ENCODE measurements at regions not wholly inside any gene's neighbourhood (a gene's known extent, or its start where the extent isn't known, plus 50 kb on each side); places are given as distances from the start of the nearest gene placed in this dataset.

DNA sequence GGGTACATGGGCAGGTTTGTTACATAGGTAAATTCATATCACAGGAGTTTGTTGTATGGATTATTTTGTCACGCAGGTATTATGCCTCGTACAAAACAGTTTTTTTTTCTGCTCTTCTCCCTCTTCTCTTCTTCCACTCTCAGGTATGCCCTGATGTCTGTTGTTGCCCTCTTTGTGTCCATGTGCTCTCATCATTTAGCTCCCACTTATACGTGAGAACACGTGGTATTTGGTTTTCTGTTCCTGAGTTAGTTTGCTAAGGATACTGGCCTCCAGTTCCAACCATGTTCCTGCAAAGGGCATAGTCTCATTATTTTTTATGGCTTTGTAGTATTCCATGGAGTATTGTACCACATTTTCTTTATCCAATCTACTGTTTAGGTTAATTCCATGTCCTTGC, 65.7 kb downstream of the UNC5CL start:
- POLR2A ChIA-PET (ENCODE audit: low non-redundant PET): no interaction called here
- DNase-seq (ENCODE audit: low spot score): no peak
- CTCF ChIA-PET: no interaction called here
- TF ChIP-seq, protein P1, sequence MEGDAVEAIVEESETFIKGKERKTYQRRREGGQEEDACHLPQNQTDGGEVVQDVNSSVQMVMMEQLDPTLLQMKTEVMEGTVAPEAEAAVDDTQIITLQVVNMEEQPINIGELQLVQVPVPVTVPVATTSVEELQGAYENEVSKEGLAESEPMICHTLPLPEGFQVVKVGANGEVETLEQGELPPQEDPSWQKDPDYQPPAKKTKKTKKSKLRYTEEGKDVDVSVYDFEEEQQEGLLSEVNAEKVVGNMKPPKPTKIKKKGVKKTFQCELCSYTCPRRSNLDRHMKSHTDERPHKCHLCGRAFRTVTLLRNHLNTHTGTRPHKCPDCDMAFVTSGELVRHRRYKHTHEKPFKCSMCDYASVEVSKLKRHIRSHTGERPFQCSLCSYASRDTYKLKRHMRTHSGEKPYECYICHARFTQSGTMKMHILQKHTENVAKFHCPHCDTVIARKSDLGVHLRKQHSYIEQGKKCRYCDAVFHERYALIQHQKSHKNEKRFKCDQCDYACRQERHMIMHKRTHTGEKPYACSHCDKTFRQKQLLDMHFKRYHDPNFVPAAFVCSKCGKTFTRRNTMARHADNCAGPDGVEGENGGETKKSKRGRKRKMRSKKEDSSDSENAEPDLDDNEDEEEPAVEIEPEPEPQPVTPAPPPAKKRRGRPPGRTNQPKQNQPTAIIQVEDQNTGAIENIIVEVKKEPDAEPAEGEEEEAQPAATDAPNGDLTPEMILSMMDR (conservative IDR thresholded peaks at IDR 0.05; ENCODE audit: low read depth): no peak
- no peak overlapping the region for H3K27ac ChIP-seq

DNA sequence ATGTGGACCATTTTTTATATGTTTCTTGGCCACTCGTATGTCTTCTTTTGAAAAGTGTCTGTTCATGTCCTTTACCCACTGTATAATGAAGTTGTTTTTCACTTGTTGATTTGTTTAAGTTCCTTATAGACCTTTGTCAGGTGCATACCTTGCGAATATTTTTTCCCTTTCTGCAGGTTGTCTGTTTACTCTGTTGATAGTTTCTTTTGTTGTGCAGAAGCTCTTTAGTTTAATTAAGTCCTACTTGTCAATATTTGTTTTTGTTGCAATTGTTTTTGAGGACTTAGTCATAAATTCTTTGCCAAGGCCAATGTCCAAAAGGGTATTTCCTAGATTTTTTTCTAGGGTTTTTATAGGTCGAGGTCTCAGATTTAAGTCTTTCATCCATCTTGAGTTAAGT, 66.2 kb downstream of the UNC5CL start:
- no peak overlapping the region for H3K27ac ChIP-seq
- DNase-seq (ENCODE audit: low spot score): no peak
- TF ChIP-seq, protein P1 (conservative IDR thresholded peaks at IDR 0.05; ENCODE audit: low read depth): no peak
- ChIA-PET CTCF (no interaction called here), POLR2A (ENCODE audit: low non-redundant PET) (no interaction called here)

DNA sequence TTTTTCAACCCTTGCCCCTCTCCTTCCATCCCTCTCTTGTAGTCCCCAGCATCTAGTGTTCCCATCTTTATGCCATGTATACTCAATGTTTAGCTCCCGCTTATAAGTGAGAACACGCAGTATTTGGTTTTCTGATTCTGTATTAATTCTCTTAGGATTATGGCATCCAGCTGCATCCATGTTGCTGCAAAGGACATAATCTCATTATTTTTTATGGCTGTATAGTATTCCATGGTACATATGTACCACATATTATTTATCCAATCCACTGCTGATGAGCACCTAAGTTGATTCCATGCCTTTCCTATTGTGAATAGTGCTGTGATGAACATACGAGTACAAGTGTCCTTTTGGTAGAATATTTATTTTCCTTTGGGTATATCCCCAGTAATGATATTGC, 66.8 kb downstream of the UNC5CL start:
- CTCF ChIA-PET: no interaction called here
- POLR2A ChIA-PET (ENCODE audit: low non-redundant PET): no interaction called here
- DNase-seq (ENCODE audit: low spot score): no peak
- TF ChIP-seq, protein P1 (conservative IDR thresholded peaks at IDR 0.05; ENCODE audit: low read depth): no peak
- H3K27ac ChIP-seq: no peak overlapping the region

DNA sequence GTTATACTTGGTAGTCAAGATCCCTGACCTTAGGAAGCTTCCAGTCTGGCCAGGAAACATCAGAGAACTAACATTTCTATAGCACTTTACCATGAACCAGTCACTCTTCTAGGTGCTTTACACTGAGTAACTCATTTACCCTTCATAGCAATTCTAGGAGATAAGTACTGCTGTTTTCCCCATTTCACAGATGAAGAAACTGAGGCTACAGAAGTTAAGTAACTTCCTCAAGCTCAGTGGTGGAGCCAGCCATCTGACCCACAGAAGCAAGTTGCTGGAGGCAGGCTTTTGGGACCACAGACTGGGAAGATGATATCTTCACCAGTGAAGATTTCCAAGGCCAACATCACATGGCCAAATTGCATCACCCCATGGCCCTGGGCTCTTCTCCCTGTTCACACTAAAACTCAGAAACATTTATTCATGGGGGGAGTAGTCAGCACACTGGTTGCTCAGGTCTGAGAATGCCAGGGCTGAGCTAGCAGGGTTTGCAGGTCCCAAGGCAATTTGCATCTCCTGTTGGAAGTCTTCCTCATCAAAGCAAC, 70.3 kb downstream of the UNC5CL start:
- TF ChIP-seq, protein P1 (conservative IDR thresholded peaks at IDR 0.05; ENCODE audit: low read depth): no peak
- ChIA-PET POLR2A (ENCODE audit: low non-redundant PET) (no interaction called here), CTCF (interaction anchor here (0.5 kb wide), 1 partner anchor 59 kb away, joined by 3 read pairs; no protein-coding TSS in a partner anchor)
- no peak overlapping the region for H3K27ac ChIP-seq
- no peak for DNase-seq (ENCODE audit: low spot score)

DNA sequence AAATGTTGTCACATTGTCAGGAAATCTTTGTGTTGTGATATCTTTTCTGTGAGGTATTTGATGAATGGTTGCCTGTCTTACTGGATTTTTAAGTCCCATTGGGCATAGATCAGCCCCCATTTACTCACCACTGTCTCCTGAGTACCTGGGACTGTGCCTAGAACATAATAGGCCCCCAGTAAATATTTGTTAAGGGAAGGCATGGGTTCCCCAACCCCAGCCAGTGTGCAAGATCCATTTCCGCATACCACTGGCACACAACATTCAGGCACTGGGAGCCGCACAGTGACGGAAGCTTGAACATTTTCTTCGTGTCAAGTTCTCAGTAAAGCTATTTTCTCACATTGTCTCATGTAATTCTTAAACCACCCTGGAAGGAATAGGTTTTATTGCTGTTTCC, 72.2 kb downstream of the UNC5CL start:
- no peak for DNase-seq (ENCODE audit: low spot score)
- TF ChIP-seq, protein P1 (conservative IDR thresholded peaks at IDR 0.05; ENCODE audit: low read depth): no peak
- CTCF ChIA-PET: interaction anchor here (0.5 to 1.1 kb wide), 2 partner anchors 23 to 131 kb away, joined by 3 read pairs; no protein-coding TSS in a partner anchor
- no peak overlapping the region for H3K27ac ChIP-seq
- POLR2A ChIA-PET (ENCODE audit: low non-redundant PET): no interaction called here

DNA sequence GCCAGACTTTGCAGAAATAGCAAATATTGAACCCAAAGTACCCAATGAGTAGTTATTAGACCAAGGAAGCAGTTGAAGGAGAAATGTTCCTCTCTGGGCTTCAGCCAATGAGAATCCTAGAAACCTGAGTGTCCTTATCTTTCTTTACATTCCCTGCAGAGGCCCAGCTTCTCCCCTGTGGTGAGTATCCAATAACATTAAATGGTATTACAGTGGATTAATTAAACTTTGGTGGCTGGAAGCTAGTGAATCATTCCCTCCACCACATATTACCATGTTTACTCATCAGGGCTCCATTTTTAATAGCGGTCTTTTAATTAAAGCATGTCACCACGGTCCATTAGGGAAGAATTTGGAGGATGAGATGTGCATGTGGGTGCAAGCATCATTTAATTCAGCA, 74.0 kb downstream of the UNC5CL start:
- POLR2A ChIA-PET (ENCODE audit: low non-redundant PET): no interaction called here
- no peak overlapping the region for H3K27ac ChIP-seq
- DNase-seq (ENCODE audit: low spot score): no peak
- TF ChIP-seq, protein P1 (conservative IDR thresholded peaks at IDR 0.05; ENCODE audit: low read depth): no peak
- CTCF ChIA-PET: interaction anchor here (1.1 kb wide), 1 partner anchor 12 kb away, joined by 3 read pairs; no protein-coding TSS in a partner anchor
